Endothelial cell of umbilical vein (primary cell): ENCODE measurements at regions not wholly inside any gene's neighbourhood (a gene's known extent, or its start where the extent isn't known, plus 50 kb on each side); places are given as distances from the start of the nearest gene placed in this dataset.

ENCODE experiments used
- BruUV-seq: library from RNA; stranded (reverse); fragments of 400-500 nt; replicated peaks from 2 replicates; lab custom pipeline; 2021; lab: Mats Ljungman, UMichigan
- CTCF ChIA-PET: fragments of 300-600, 350-600 bp; sonication (Branson Sonifier 250); formaldehyde crosslinking; loops from one replicate; lab custom pipeline; 2021; ENCODE audit warnings: antibody characterized with exemption, inconsistent platforms; lab: Charles Lee
- POLR2A ChIA-PET: fragments of 300-600, 350-600 bp; sonication (Branson Sonifier 250); formaldehyde crosslinking; loops from one replicate; lab custom pipeline; 2021; ENCODE audit warnings: antibody characterized with exemption, inconsistent platforms; lab: Charles Lee
- DNase-seq: peaks from one replicate; pipeline ENCODE4 v3.0.0-alpha.2; 2011; ENCODE audit warnings: low read depth, low spot score
- FAIRE-seq: peaks from 2 replicates; lab custom pipeline; 2011; peaks lifted over from hg19 to GRCh38; lab: Jason Lieb, UNC
- H2AFZ ChIP-seq: 2 replicates; pipeline ENCODE4 v1.6.0; 2012; ENCODE audit warnings: low read depth, low read length, control low read depth, inconsistent platforms
- H3K27ac ChIP-seq: 2 replicates; pipeline ENCODE4 v1.5.1; 2011; ENCODE audit warnings: low read depth, mild to moderate bottlenecking, control low read depth, low read length, moderate library complexity; ENCODE audit not compliant: insufficient read depth
- H3K27me3 ChIP-seq, 2 experiments: 2 replicates each; pipeline versions ENCODE4 v1.6.0 to v1.6.1; 2011; ENCODE audit warnings: low read length in 2 of 2, mixed read lengths in 1 of 2; ENCODE audit not compliant: control insufficient read depth in 2 of 2, insufficient read depth in 2 of 2
- H3K36me3 ChIP-seq, 2 experiments: 2 replicates in 1 of 2; 3 replicates in 1 of 2; pipeline ENCODE4 v1.5.1; 2011; ENCODE audit warnings: low read length in 2 of 2, mild to moderate bottlenecking in 1 of 2, moderate library complexity in 1 of 2; ENCODE audit not compliant: control insufficient read depth in 2 of 2, insufficient read depth in 2 of 2; ENCODE audit errors: extremely low read depth in 1 of 2
- H3K4me1 ChIP-seq: 3 replicates; pipeline ENCODE4 v1.5.1; 2011; ENCODE audit warnings: mild to moderate bottlenecking, low read length; ENCODE audit not compliant: control insufficient read depth, insufficient read depth; ENCODE audit errors: extremely low read depth
- H3K4me2 ChIP-seq: 2 replicates; pipeline ENCODE4 v1.6.1; 2011; ENCODE audit warnings: low read length, control low read depth, mixed read lengths; ENCODE audit not compliant: insufficient read depth
- H3K4me3 ChIP-seq, 3 experiments: fragments of 200-600 bp in 1 of 3; sonication (generic), shearing (Covaris generic) in 1 of 3; replicated peaks in 1 of 3; 2 replicates each; pipeline ENCODE4 v1.5.1; 2011 to 2016; ENCODE audit warnings: control low read depth in 3 of 3, low read length in 3 of 3, mild to moderate bottlenecking in 2 of 3, inconsistent platforms in 1 of 3, low read depth in 1 of 3, moderate library complexity in 1 of 3; ENCODE audit not compliant: insufficient read depth in 1 of 3
- H3K79me2 ChIP-seq: 2 replicates; pipeline ENCODE4 v1.6.0; 2012; ENCODE audit warnings: low read length, inconsistent platforms; ENCODE audit not compliant: control insufficient read depth, insufficient read depth
- H3K9ac ChIP-seq: replicated peaks from 2 replicates; pipeline ENCODE3; 2011; ENCODE audit warnings: low read length, control low read depth; ENCODE audit not compliant: insufficient read depth; ENCODE audit errors: extremely low read depth
- H3K9me1 ChIP-seq: replicated peaks from 3 replicates; pipeline ENCODE4 v1.6.0; 2011; ENCODE audit warnings: mild to moderate bottlenecking, low read length; ENCODE audit not compliant: control insufficient read depth, insufficient read depth; ENCODE audit errors: extremely low read depth
- H3K9me3 ChIP-seq: replicated peaks from 2 replicates; pipeline ENCODE4 v1.5.1; 2012; ENCODE audit warnings: low read length, inconsistent platforms; ENCODE audit not compliant: control insufficient read depth, insufficient read depth
- H4K20me1 ChIP-seq: replicated peaks from 2 replicates; pipeline ENCODE3; 2011; ENCODE audit warnings: mild to moderate bottlenecking, low read length; ENCODE audit not compliant: control insufficient read depth, insufficient read depth; ENCODE audit errors: extremely low read depth
- CTCF ChIP-seq, 2 donors: IDR thresholded peaks; 1 replicate in 1 of 2; 2 replicates in 1 of 2; pipeline ENCODE4 v1.5.1; 2011; ENCODE audit warnings: low read length in 2 of 2, mild to moderate bottlenecking in 2 of 2, moderate library complexity in 2 of 2, control low read depth in 1 of 2, inconsistent platforms in 1 of 2, low read depth in 1 of 2; ENCODE audit not compliant: insufficient read depth in 1 of 2; ENCODE audit errors: extremely low read depth in 1 of 2
- EZH2 ChIP-seq: IDR thresholded peaks from 2 replicates; pipeline ENCODE4 v1.6.1; 2012; ENCODE audit warnings: borderline replicate concordance, low read depth, mild to moderate bottlenecking, moderate library complexity, low read length, inconsistent platforms; ENCODE audit not compliant: severe bottlenecking
- FOS ChIP-seq: IDR thresholded peaks from 2 replicates; pipeline ENCODE4 v1.6.1; 2011; ENCODE audit warnings: mild to moderate bottlenecking, low read length, moderate library complexity, borderline replicate concordance; ENCODE audit not compliant: insufficient read depth
- GATA2 ChIP-seq: IDR thresholded peaks from 2 replicates; pipeline ENCODE4 v1.7.0; 2011; ENCODE audit warnings: low read depth, mild to moderate bottlenecking, moderate library complexity, mixed read lengths, low read length; ENCODE audit not compliant: insufficient read length, insufficient read depth
- JUN ChIP-seq: IDR thresholded peaks from 2 replicates; pipeline ENCODE4 v1.6.1; 2011; ENCODE audit warnings: borderline replicate concordance, low read depth; ENCODE audit not compliant: insufficient read length, insufficient read depth
- MAX ChIP-seq: IDR thresholded peaks from 2 replicates; pipeline ENCODE4 v1.6.1; 2011; ENCODE audit not compliant: insufficient read depth, insufficient read length
- MYC ChIP-seq: IDR thresholded peaks from one replicate; pipeline ENCODE4 v1.6.1; 2011; ENCODE audit warnings: mild to moderate bottlenecking, low read depth, low read length
- POLR2A ChIP-seq: IDR thresholded peaks from 2 replicates; pipeline ENCODE4 v1.6.1; 2012; ENCODE audit warnings: low read depth, mild to moderate bottlenecking, control low read depth, low read length
- POLR2AphosphoS5 ChIP-seq: IDR thresholded peaks from 2 replicates; pipeline ENCODE4 v1.6.1; 2012; ENCODE audit warnings: low read depth, mild to moderate bottlenecking, control low read depth, low read length, moderate library complexity; ENCODE audit not compliant: insufficient read depth
- dilution Hi-C: fragments of 300-500 bp; cut with MboI; formaldehyde crosslinking; loops from one replicate; pipeline ENCODE4 v1.15.0; 2019; ENCODE audit warnings: low sequenced_read_pairs; ENCODE audit not compliant: extremely low pct_ligation_motif_present
- intact Hi-C: fragments of 100-400 bp; cut with micrococcal nuclease; formaldehyde crosslinking; loops from one replicate; pipeline ENCODE4 v1.10.0; 2022

GRCh38 chr11:23022854-23023253 lies 162.6 kb upstream of the CCDC179 start:
- dilution Hi-C loops = no loop called here
- Histone ChIP-seq H3K9me3 (no peaks in the 10 kb centered on the region), H3K4me2 (no peak overlapping the region), H4K20me1 (no peaks in the 10 kb centered on the region), H3K27ac (no peak overlapping the region), H3K4me1 (no peaks in the 10 kb centered on the region), H3K36me3 (no peaks in the 10 kb centered on the region), H2AFZ (no peak overlapping the region), H3K9me1 (no peaks in the 10 kb centered on the region), H3K4me3 (no peak overlapping the region), H3K27me3 (no peaks in the 10 kb centered on the region), H3K79me2 (no peaks in the 10 kb centered on the region), H3K9ac (no peak overlapping the region)
- ChIA-PET CTCF (interaction anchor here (0.6 to 3.9 kb wide), 5 partner anchors 91 to 1364 kb away, joined by 3 to 47 read pairs (median 5); no protein-coding TSS in a partner anchor), POLR2A (no interaction called here)
- DNase-seq (no peak), FAIRE-seq (no peak)
- intact Hi-C loops = loop anchor here (5.0 kb wide), 3 partner anchors 89 to 1304 kb away; no protein-coding TSS in a partner anchor
- no peak for TF ChIP-seq MAX
- BruUV-seq = no TSS peak

- intact Hi-C loops = loop anchor here (5.0 kb wide), 3 partner anchors 89 to 1304 kb away; no protein-coding TSS in a partner anchor
- Histone ChIP-seq H4K20me1 (no peaks in the 10 kb centered on the region), H3K4me3 (no peak overlapping the region), H3K4me2 (no peak overlapping the region), H3K9me1 (no peaks in the 10 kb centered on the region), H2AFZ (no peak overlapping the region), H3K9ac (no peak overlapping the region), H3K9me3 (no peaks in the 10 kb centered on the region), H3K27ac (no peak overlapping the region), H3K4me1 (no peaks in the 10 kb centered on the region), H3K27me3 (no peaks in the 10 kb centered on the region), H3K79me2 (no peaks in the 10 kb centered on the region), H3K36me3 (no peaks in the 10 kb centered on the region)
- FAIRE-seq = no peak
- TF ChIP-seq JUN = no peak
- TF ChIP-seq POLR2A = no peak
- TF ChIP-seq CTCF (IDR thresholded peaks at IDR 0.05; ENCODE audit: extremely low read depth in 1 of 2, insufficient read depth in 1 of 2, low read depth in 1 of 2, low read length in 2 of 2) = no peak
- no peak for TF ChIP-seq EZH2
- no peak for TF ChIP-seq FOS
- TF ChIP-seq MYC = no peak
- TF ChIP-seq POLR2AphosphoS5 = no peak
- no peak for TF ChIP-seq MAX
- TF ChIP-seq GATA2 = no peak
- ChIA-PET POLR2A (no interaction called here), CTCF (interaction anchor here (0.6 to 1.9 kb wide), 2 partner anchors 90 to 1363 kb away, joined by 3 to 9 read pairs; no protein-coding TSS in a partner anchor)
- no TSS peak for BruUV-seq
- DNase-seq = no peak
- dilution Hi-C loops = no loop called here
Observed at GRCh38 chr11:23023319-23023718, 163.0 kb upstream of the CCDC179 start.
